ENCODE measurements at regions not wholly inside any gene's neighbourhood (a gene's known extent, or its start where the extent isn't known, plus 50 kb on each side); places are given as distances from the start of the nearest gene placed in this dataset.

DNA sequence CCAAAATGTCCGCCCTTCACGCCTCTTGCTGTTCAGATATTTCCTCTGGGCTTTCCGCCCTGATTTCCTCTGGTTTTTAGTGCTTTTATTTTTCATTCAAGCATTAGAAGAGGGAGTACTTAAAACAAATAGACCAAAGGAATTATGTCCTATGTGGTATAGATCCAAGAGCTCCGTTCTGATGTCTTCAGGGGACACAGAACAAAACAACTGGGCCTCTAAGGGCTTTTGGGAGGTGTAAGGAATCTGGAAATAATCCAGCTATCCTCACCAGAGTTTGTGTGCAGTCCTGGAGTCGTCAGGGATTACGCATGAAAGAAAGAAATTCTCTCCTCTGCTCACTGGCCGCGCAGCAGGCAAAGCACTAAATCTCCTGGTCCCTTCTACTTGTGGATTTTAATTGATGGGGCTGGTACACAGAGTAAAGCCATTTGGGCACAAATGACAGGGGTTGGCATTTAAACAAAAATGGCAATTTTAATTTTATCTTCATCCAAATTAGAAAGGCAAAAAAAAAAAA lies 999.2 kb downstream of the ADGRL3 start:
- no peak for DNase-seq

DNA sequence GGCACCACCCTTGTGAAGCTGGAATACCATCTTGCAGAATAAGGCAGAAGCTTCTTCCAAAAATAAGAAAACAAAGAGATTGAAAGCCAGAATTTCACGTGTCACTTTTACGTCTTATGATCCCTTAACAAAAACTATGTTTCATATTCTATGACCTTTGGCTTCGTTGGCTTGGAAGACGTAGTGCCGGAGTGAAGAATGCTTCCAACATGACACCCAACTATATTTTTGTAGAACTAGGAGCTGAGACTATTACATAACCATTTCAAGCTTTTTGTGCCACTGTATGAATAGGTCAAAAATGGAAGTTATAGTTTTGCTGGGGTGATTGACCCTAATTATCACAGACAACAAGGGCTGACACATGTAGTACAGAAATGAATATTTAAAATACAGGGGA lies 996.2 kb downstream of the ADGRL3 start:
- DNase-seq, result no peak

DNA sequence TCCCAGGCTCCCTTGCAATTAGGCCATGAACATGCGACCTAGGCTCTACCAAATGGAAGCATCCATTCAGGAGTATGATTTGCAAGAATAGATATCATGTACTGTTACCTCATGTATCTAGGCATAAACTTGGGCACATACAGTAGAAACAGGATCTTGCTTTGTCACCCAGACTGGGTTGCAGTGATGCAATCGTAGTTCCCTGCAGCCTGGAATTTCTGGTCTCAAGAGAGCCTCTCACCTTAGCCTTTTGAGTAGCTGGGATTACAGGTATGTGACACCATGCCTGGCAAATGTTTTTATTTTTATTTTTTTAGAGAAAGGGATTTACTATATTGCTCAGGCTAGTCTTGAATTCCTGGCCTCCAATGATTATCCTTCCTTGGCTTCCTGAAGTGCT lies 994.2 kb downstream of the ADGRL3 start:
- DNase-seq, result peak; percentile 2

DNA sequence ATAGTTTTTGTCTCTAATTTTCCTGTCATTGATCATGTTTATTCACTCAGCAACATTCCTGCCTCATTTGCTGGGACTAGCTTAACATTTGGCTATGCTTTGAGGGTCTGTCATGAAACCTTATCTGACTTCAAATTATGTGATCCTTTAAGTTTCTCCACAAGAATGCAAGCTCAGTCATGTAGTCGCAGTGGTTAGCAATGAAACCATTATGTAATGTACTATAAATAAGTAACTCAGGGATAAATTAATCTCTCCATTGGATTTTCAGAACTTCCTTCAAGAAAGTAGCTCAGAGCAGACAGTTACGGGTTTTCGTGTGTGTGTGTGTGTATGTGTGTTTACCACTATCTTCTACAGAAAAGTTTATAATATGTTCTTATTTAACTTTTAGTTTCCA lies 993.6 kb downstream of the ADGRL3 start:
- no peak for DNase-seq

DNA sequence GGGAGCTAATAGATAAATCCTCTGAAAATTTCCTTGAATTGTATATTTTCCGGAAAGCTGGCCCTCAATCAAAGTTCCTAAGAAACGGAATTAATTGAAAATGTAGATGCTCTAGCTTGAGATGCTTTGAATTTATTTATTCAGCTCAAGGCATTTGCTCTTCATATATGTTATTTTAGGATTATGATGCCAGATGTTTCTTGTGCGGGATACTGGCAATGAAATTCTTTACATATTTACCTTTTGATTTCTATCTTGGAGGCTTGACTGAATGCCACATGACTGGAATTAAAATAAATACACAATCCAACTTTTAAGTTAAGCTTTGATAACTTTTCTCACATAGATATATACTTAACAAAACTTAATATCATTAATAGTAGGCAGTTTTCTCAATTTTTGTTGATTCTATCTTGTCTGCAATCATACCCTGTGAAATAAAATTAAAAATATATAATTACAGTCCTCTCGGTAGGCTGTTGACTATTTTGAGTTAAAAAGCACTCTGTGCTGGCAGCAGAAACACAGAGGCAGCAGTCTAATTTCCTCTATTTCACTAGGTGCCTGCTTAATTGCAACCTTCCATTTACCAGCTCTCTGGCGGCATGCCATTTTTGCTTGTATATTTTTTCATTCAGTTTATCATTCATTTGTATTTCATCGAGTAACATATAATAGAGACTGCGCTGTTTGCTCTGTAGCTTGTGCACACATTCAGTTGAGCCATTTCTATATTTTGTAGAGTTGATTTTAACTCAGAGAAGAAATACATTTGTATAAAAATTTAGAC lies 991.5 kb downstream of the ADGRL3 start:
- DNase-seq, result no peak

DNA sequence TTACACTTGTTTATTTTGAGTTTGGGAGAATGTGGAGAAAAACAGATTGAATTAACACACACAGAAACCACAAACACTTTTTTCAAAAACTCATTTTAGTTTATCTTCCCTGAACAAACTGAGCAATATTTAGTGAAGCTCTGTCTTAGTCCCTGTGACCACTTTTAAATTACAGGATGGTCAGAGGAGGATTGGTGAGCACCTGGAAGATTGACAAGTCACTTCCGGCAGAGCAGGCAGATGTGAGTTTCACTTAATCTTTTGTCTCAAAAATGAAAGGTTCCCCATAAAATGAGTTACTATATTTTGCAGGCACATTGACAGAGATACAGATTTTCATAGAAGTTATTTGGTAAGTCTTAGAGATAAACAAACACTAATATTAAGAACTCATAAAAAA lies 970.1 kb downstream of the ADGRL3 start:
- DNase-seq, result no peak

DNA sequence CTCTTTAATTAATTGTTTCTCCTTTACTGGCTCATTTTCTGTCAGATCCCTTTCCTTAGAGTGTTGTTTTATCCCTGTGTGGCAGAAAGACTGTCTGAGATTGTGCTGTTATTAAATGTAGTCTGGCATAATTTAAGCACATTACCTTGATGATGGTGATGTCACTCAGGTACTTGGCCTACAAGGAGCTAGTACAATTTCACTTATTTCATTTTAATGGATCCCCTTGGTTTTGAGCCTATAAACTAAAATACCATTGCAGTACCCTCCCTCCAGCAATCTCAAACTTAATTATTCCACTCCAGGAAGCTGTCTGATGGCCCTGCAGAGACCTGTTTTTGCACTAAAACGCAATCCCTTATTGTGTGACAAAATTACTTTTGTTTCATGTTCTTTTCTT lies 968.6 kb downstream of the ADGRL3 start:
- no peak for DNase-seq

DNA sequence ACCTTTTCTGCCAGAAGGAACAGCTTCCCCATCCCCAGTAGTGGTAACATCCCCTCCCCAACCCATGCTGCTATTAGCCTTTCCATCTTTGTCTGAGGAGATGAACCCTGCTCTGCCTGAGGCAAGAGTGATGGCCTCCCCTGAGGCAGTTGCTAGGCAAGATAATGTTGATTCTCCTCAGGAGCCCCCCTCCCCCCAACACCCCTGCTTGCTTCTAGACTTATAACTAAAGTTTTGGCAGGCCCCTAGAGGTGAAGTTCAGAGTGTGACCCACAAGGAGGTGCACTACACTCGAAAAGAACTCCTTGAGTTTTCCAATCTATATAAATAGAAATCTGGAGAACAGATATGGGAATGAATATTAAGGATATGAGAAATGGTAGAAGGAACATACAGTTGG lies 962.5 kb downstream of the ADGRL3 start:
- no peak for DNase-seq

DNA sequence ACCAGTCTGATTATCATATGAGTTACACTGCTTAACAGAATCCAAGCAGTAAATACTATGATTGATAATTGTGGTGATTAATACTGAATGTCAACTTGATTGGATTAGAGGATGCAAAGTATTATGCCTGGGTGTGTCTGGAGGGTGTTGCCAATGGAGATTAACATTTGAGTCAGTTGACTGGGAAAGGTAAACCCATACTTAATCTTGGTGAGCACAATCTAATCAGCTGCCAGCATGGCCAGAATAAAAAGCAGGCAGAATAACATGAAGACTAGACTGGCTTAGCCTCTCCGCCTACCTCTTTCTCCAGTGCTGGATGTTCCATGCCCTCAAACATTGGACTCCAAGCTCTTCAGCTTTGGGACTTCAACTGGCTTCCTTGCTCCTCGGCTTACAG lies 961.3 kb downstream of the ADGRL3 start:
- DNase-seq, result no peak

DNA sequence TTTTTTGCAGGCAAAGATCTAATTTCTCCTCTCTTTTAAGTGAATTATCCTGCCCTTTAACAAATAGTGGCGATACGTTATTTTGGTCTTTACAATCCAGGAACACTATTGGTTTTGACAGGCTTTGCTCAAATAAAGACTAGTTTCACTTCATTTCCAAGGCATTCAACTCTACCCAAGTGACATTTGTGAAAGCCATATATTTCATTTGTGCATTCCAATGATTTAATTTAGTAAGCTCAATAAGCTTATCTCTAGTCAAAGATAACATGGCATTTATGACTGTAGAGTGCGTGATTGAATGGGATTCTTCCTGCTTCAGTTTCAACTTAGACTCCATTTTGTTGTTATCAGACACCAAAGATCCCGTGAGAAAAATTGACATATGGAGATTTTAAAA lies 959.8 kb downstream of the ADGRL3 start:
- DNase-seq, result no peak

DNA sequence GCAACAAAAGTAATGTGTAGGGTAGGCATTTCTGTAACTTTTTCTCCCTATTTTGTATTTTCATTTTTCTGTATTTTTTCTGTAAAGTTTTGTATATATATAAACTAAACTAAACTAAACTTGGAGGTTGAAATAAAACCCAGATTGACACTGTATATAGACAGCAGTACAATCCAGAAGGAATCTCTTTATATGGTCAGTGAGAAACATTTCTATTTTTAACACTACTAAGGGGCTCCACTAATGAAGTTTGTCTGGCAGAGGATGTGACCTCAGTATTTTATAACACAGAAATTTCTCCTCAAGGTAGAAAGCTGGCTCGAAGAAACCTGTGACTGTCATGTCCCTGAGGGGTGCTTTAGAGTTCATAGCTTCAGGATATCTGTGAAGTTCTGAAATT lies 959.2 kb downstream of the ADGRL3 start:
- DNase-seq, result no peak

DNA sequence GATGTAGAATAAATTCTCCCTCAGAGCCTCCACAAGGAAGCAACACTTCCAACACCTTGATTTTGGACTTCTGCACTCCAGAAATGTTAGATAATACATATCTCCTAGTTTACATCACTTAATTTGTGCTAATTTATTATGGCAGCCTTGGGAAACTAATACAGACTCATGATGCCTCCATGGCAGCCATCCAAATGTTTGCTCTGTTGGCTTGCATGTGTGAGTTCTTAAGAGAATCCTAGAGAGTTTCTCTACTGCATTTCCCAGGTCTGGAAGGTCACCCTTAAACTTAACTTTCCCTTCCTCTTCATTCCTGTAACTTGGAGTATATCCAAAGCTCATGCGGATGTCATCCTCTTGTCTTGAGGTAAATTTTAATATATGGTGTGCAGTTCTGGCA lies 956.1 kb downstream of the ADGRL3 start:
- DNase-seq, result no peak

DNA sequence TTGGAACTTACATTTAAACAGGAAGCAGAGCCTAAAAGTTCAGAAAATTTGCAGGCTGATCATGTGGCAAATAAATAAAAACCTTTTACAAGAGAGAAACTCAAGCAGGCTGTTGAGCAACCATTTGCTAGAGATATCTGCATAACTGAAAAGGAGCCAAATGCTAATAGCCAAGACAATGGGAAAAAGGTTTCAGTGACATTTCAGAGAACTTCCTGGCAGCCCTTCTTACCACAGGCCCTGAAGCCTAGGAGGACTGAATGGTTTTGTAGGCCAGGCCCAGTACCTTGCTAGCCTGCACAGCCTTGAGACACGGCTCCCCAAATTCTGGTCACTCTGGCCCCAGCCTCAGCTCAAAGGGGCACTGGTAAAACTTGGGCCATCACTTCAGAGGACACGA lies 945.1 kb downstream of the ADGRL3 start:
- DNase-seq, result no peak

DNA sequence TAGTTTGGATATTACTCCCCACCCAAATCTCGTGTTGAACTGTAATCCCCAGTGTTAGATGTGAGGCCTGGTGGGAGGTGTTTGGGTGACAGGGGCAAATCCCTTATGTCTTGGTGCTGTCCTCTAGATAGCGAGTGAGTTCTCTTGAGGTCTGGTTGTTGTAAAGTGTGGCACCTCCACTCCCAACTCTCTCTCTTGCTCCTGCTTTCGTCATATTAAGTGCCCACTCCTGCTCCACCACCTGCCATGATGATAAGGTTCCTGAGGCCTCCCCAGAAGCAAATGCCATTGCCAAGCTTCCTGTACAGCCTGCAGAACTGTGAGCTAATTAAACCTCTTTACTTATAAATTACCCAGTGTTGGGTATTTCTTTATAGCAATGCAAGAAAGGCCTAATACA lies 944.3 kb downstream of the ADGRL3 start:
- no peak for DNase-seq

DNA sequence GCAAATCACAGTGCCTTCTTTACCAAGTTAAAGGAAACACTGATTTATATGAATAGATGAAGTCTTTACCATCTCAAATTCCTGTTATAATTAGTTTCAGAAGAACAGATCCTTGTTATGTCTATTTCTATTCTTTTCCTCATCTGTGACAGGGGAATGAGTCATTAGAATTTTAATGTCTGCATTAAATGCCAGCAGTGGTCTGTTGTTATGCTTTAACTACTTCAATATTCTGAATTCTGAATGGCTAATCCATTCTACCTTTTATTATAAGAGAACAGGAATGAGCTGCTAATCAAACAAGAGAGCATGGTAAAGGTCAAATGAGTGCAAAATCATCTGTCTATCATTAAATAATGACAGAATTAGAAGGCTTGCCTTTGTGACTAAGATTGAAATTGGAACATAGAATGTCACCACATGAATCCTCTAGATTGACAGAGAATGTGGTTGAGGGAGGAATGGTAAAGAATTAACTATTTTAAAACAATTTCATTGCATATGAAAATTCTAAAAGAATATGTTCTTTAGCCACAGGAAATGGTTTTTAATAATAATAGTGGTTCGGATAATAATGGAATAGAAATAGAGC lies 935.5 kb downstream of the ADGRL3 start:
- DNase-seq, result no peak

DNA sequence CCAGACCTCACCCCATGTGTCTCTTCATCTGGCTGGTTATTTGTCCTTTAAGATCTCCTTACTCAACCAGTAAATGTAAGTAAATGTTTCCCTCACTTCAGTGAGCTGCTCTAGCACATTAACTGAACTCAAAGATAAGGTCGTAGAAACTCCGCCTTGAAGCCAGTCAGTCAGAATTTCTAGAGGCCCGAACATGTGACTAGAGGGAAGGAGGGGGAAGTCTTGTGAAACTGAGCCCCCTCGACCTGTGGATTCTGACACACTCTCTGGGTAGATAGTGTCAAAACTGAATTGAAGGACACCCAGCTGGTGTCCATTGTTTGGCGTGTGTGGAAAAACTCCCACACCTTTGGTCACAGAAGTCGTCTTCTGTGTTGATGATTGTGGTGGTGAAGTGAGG lies 933.9 kb downstream of the ADGRL3 start:
- DNase-seq, result no peak

DNA sequence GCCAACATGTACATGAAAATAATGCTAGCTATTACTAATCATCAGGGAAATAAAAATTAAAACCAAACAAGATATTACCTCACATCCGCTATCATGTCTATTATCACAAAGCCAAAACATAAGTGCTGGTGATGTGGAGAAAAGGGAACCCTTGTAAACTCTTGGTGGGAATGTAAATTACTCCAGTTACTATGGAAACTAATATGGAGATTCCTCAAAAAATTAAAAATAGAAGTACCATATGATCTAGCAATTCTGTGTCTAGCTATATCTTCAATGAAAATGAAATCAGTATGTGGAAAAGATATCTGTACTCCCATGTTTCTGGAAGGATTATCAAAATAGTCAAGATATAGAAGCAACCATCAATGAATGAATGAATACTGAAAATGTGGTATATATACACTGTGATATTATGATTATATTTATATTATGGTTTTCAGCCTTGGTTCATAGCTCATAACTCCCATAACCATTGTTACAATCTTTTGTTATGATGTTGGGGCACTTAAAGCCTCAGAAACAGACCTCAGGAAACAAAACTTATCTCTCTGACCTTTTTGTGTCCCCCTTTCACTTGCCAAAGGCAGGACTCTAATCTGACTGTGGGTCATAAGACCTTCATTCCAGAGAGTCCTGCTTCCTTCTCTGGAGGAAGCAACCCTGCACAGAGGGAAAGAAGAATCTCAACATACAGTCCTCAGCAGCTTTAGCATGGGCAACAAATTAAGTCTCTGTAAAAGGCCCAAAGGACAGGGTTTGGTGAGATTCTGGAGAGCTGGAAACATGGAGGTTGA lies 933.2 kb downstream of the ADGRL3 start:
- DNase-seq, result peak; percentile 6

DNA sequence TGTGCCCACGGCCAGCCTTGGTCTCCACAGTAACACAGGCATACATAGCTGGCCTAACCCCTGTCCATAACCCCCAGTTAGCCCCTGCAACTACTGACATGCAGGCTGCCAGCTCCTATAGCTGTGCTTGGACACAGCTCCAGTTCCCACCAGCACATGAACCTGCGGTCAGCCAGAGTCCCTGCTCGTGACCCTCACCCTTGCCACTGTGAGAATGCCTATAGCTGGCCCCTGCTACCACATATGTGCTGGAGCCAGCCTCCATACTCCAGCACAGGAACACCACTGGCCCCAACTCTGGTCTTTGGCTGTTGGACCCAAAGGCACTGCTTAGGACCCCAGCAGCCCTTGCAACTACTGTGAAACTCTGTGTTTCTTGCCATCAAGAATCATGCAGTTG lies 930.9 kb downstream of the ADGRL3 start:
- no peak for DNase-seq

DNA sequence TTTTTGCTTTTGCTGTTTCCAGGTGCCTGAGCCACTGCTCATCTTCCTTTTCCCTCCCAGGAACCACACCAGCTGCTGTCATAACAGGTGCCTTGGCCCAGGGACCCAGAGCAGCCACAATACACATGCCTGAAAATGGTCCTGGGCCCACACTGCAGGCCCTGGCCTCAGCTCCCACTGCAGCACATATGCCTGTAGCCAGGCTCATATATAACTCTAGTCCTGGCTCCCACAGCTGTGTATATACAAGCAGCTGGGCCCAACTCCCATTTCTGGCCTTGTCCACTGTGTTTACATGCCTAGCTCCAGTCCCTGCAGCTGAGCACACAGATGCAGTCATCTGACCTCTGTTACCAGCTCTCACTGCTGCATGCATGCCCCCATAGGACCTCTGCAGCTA lies 930.5 kb downstream of the ADGRL3 start:
- peak; percentile 92 for DNase-seq

DNA sequence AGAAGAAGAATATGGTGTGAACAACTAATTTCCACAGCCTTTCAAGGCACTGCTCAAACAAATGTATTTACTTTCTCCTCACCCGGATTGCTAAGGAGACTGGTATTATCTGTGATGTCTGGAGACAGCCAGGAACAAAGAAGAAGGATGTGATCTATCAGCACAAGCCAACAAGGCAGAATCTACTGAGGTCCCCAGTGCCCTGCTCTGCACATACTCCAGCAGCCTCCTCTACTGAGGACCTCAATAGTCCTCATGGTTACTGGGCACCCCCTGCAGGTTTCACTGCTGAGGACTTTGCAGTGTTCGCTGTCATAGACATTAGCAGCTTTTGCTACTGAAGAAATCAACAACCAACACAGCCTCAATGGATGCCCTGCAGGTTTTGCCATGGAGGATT lies 930.1 kb downstream of the ADGRL3 start:
- peak; percentile 70 for DNase-seq
